ENCODE measurements at regions not wholly inside any gene's neighbourhood (a gene's known extent, or its start where the extent isn't known, plus 50 kb on each side); places are given as distances from the start of the nearest gene placed in this dataset.

GRCh38 chr14:51516706-51517395, 134.9 kb upstream of the FRMD6 start:
- no peak for TF ChIP-seq CTCF (IDR thresholded peaks at IDR 0.05; ENCODE audit: insufficient read depth, low read depth, low read length)
- H3K4me3 ChIP-seq (ENCODE audit: low read depth, low read length): no peak overlapping the region
- no peak for DNase-seq (ENCODE audit: low read depth)

- no peak overlapping the region for H3K4me3 ChIP-seq (ENCODE audit: low read depth, low read length)
- no peak for TF ChIP-seq CTCF (IDR thresholded peaks at IDR 0.05; ENCODE audit: insufficient read depth, low read depth, low read length)
- DNase-seq (ENCODE audit: low read depth): no peak
These were observed 133.4 kb upstream of the FRMD6 start for GRCh38 chr14:51518280-51518679.

GRCh38 chr14:51518711-51519110, 133.0 kb upstream of the FRMD6 start:
- no peak overlapping the region for H3K4me3 ChIP-seq (ENCODE audit: low read depth, low read length)
- TF ChIP-seq CTCF (IDR thresholded peaks at IDR 0.05; ENCODE audit: insufficient read depth, low read depth, low read length): no peak
- DNase-seq (ENCODE audit: low read depth): no peak

GRCh38 chr14:51520087-51520486, 131.6 kb upstream of the FRMD6 start:
- H3K4me3 ChIP-seq (ENCODE audit: low read depth, low read length): no peak overlapping the region
- DNase-seq (ENCODE audit: low read depth): no peak
- no peak for TF ChIP-seq CTCF (IDR thresholded peaks at IDR 0.05; ENCODE audit: insufficient read depth, low read depth, low read length)

GRCh38 chr14:51521764-51522163, 129.9 kb upstream of the FRMD6 start:
- no peak overlapping the region for H3K4me3 ChIP-seq (ENCODE audit: low read depth, low read length)
- peak; percentile 92 for DNase-seq (ENCODE audit: low read depth)
- TF ChIP-seq CTCF (IDR thresholded peaks at IDR 0.05; ENCODE audit: insufficient read depth, low read depth, low read length): no peak

GRCh38 chr14:51523243-51523642, 128.5 kb upstream of the FRMD6 start:
- H3K4me3 ChIP-seq (ENCODE audit: low read depth, low read length): no peak overlapping the region
- no peak for TF ChIP-seq CTCF (IDR thresholded peaks at IDR 0.05; ENCODE audit: insufficient read depth, low read depth, low read length)
- no peak for DNase-seq (ENCODE audit: low read depth)

- DNase-seq (ENCODE audit: low read depth): no peak
- H3K4me3 ChIP-seq (ENCODE audit: low read depth, low read length): no peak overlapping the region
- no peak for TF ChIP-seq CTCF (IDR thresholded peaks at IDR 0.05; ENCODE audit: insufficient read depth, low read depth, low read length)
These were observed 126.0 kb upstream of the FRMD6 start for GRCh38 chr14:51525739-51526138.
